GM18909 (cell line): ENCODE measurements at regions not wholly inside any gene's neighbourhood (a gene's known extent, or its start where the extent isn't known, plus 50 kb on each side); places are given as distances from the start of the nearest gene placed in this dataset.
"Not testable (repeated sequence)": the region's sequence is repeated elsewhere in the genome, so short reads cannot be mapped to it uniquely, and the experiment has no call there.

ENCODE experiments used
- ATAC-seq: cut with Tn5 transposase; IDR thresholded peaks from one replicate; pipeline ENCODE4 v1.9.1; 2021; ENCODE audit warnings: mild to moderate bottlenecking; ENCODE audit not compliant: unreplicated experiment, poor library complexity

- no peak for ATAC-seq
Observed at GRCh38 chr21:14690886-14691285, 144.8 kb upstream of the SAMSN1 start.

GRCh38 chr21:14688936-14689335 lies 142.8 kb upstream of the SAMSN1 start:
- ATAC-seq = no peak

- ATAC-seq = peak; percentile 33
Observed at GRCh38 chr21:14688412-14688811, 142.3 kb upstream of the SAMSN1 start.

- peak; percentile 65 for ATAC-seq
Observed at GRCh38 chr21:14687268-14687625, 141.1 kb upstream of the SAMSN1 start.

GRCh38 chr21:14686466-14687267 lies 140.6 kb upstream of the SAMSN1 start:
- ATAC-seq = peak; percentile 65

- no peak for ATAC-seq
Observed at GRCh38 chr21:14685568-14685967, 139.5 kb upstream of the SAMSN1 start.

- peak; percentile 28 for ATAC-seq
Observed at GRCh38 chr21:14684071-14684470, 138.0 kb upstream of the SAMSN1 start.

- no peak for ATAC-seq
Observed at GRCh38 chr21:14683063-14683462, 136.9 kb upstream of the SAMSN1 start.

- no peak for ATAC-seq
Observed at GRCh38 chr21:14678973-14679574, 133.0 kb upstream of the SAMSN1 start.

GRCh38 chr21:14677639-14678179 lies 131.6 kb upstream of the SAMSN1 start:
- ATAC-seq = no peak

GRCh38 chr21:14677013-14677412 lies 130.9 kb upstream of the SAMSN1 start:
- no peak for ATAC-seq

GRCh38 chr21:14675774-14676530 lies 129.8 kb upstream of the SAMSN1 start:
- ATAC-seq = peak; percentile 77

- ATAC-seq = no peak
Observed at GRCh38 chr21:14673649-14674048, 127.5 kb upstream of the SAMSN1 start.

GRCh38 chr21:14672466-14672865 lies 126.4 kb upstream of the SAMSN1 start:
- ATAC-seq = no peak

- no peak for ATAC-seq
Observed at GRCh38 chr21:14670409-14670808, 124.3 kb upstream of the SAMSN1 start.

- not testable (repeated sequence) for ATAC-seq
Observed at GRCh38 chr21:14669092-14669491, 123.0 kb upstream of the SAMSN1 start.

- no peak for ATAC-seq
Observed at GRCh38 chr21:14657241-14658008, 111.3 kb upstream of the SAMSN1 start.

- ATAC-seq = no peak
Observed at GRCh38 chr21:14646893-14647292, 100.8 kb upstream of the SAMSN1 start.

GRCh38 chr21:14645702-14646101 lies 99.6 kb upstream of the SAMSN1 start:
- ATAC-seq = no peak

- no peak for ATAC-seq
Observed at GRCh38 chr21:14632359-14632758, 86.2 kb upstream of the SAMSN1 start.
